GM18507 (cell line): ENCODE measurements at regions not wholly inside any gene's neighbourhood (a gene's known extent, or its start where the extent isn't known, plus 50 kb on each side); places are given as distances from the start of the nearest gene placed in this dataset.

Source experiments
- DNase-seq: peaks from one replicate; pipeline ENCODE4 v3.0.0; 2011; ENCODE audit warnings: low read depth; ENCODE audit not compliant: insufficient read length; ENCODE audit errors: extremely low spot score
- FAIRE-seq: peaks from 2 replicates; lab custom pipeline; 2011; peaks lifted over from hg19 to GRCh38; lab: Jason Lieb, UNC

DNA sequence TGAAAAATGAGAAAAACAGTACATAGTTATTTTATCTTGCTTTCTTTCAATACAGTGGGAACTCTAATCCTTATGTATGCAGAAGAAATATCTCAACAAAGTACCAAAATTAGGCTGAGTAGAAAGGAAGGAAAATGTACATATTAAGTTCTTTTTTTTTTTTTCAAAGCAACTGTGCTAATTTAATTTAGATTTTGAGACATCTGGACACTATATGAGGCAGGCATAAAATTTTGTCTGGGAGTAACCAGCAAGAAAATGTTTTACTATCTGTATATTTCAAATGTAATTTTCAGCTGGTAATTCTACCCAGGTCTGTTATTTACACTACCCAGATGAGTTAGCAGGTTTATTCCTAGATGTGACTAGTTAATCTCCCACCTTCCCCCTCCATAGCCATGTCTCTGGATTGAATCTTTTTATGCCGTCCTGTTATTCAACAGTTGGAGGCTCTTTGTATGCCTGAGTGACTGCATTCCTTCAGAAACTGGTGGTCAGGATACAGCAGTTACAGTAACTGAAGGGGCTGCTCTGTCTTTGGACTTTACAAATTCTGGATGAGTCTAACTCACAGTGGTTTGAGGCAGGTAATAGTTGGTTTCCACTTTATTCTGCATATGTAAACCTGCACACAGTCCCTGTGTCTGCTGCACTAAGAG is 633.6 kb downstream of the PCDH18 start:
- no peak for DNase-seq

DNA sequence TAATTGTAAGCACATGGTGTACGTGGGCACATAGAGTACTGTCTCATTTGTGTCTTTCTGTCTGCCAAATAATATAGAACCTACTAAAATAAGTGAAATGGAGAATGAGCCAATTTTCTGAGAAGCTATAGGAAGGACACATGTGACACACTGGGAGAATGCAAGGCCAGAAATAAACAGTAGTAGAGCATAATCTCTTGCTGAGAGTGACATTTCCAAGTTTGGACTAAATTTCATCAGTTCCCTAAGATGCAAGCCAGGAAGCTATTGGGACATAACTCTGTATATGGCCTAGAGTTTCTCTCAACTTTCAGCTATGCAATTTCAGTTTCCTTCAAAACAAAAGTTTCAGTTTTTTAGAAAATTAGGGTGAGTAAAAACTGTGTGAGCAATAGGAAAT is 638.7 kb downstream of the PCDH18 start:
- FAIRE-seq: no peak
- DNase-seq: no peak

More for the DNA sequence above, 633.6 kb downstream of the PCDH18 start:
- no peak for FAIRE-seq

DNA sequence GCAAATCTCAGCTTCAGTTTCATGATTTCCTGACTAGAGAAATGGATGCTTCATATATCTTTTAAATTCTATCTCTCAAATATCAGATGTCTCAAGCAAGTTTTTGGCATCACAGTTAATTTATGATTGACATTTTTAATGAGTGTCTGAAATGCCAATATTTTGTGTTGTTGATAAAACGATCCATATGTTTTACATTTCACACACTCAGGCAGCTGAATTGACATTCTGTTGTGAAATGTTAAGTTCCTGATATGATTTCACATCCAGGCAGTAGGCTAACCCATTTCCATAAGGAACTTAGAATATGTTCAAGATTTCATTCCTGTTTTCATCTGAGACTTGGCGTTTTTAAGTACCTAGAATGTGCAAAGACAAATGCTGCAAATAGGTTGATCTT is 650.6 kb downstream of the PCDH18 start:
- no peak for DNase-seq
- no peak for FAIRE-seq

DNA sequence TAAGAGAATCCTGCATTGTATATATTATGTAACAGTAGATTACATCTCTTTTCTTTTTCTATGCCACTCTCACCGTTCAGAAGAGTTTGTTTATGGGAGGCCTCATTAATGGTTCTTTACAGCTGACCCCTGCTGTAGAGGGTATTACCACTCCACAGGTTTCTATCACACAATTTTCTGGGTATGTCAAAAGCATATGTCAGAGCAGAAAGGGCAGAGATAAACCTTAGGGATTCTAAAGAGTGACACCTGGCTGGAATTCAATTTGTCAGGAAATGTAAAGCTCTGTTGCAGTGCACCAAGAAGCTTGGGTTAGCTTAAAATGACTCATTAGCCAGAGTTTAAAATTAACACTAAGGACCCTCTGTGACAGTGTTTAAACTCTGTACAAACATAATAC is 658.7 kb downstream of the PCDH18 start:
- FAIRE-seq (no peak), DNase-seq (no peak)

DNA sequence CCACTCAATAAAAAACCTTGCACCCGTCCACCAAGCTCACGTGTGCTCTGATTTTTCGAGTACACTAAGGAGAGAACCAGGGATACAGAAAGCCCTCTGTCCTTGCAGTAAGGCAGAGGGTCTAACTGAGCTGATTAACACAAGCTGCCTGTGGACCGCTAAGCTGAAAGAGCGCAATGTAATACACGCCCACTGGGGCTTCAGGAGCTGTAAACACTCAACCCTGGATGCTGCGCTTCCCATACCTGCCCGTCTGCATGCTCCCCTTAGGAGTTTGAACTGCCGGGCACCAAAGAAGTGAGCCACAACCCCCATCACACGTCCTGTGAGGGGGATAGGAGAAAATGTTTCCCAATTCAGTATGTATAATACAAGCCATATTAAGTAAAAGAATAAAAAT is 664.8 kb downstream of the PCDH18 start:
- no peak for FAIRE-seq
- DNase-seq: no peak

DNA sequence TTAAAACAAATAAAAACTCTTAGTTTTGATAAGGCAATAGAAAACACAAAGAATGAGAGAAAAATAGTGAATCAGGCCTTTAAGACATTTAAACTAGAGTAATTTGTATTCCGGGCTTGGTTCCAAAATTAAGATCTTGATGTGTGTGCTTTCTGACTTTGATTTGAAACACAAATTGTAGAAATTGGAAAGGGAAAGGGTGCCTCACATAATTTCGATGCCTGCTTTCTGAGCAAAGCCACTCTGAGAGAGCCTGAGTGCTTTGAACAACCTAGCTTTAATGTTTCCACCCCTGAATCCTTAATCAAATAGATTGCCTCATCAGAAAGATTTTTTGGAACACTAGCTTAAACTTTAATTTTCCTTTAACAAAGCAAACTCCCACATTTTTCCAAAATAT is 666.8 kb downstream of the PCDH18 start:
- FAIRE-seq (no peak), DNase-seq (no peak)

DNA sequence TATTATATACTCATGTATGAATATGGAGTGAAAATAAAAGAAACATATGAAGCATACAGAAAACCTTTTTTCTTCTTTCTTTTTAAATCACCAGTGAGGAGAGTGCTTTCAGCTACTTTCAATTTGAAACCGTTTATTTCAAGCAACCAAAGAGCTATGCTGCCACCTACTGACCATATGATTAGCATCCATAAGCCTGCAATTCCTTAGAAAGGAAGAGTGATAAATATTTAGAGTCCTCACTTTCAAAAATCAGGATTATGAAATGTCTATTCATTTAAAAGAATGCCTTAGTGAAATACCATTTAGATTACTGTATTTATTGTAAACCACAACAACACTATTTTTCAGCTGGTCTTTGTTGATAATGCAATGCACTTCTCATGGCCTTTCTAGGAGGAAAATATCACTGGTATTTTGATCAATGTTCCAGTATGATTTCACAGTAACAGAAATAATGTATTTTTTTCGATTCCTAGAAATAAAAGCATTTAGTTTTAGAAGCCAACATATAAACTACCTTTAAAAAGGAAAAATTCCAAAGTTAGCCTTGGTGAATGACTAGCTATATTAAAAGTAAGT is 667.6 kb downstream of the PCDH18 start:
- FAIRE-seq (peak; percentile 72), DNase-seq (no peak)

DNA sequence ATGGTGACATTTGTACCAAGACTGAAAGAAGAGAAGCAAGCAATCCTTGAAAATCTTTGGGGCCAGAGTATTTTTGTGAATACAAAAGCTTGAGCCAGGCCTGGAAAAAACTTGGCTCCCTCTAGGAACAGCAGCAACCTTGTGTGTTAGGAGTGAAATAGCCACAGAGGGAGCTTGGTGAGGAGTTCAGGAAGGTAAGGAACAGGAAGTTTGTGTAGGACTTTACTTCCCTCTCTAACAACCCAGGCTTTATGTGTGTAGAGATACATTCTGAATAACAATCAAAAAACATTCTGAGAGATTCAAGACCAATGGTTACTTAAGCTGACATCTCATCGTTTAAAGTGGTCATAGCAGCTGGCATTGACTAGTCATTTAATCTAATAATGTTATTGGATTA is 668.5 kb downstream of the PCDH18 start:
- DNase-seq (no peak), FAIRE-seq (no peak)

DNA sequence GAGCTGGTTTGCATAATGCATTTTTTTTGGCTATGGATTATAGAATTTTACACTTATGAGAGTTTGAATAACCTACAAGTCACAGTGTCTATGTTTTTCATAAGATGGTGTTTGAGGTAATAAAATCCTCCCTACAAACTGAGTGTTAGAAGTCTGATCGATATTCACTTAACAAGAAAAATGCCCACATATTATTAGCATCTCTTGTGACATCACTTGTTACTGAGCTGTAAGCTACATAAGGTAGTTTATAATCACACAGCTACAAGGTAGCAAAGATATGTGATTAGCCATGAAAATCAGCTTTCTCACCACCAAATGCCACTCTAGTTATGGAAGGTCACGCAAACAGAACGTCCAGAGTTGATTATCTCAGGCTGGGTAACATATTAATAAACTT is 669.6 kb downstream of the PCDH18 start:
- FAIRE-seq (no peak), DNase-seq (no peak)

DNA sequence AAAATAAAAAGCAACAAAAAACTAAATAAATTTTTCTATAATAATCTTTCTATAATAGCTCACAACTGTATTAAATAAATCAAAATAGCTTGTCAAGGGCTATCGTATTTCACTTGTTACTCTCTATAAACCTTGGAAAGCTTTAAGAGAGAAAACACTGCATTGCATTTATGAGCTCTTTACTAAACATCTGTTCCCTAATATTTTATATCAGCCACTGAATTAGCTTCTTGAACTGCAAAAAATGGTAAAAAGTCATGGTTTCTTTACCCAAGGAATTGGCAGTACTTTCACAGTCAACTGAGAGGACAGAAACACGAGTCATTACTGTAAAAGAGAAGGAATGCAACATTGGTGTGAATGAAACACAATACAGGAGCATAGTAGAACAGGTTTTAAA is 671.2 kb downstream of the PCDH18 start:
- FAIRE-seq: no peak
- no peak for DNase-seq

DNA sequence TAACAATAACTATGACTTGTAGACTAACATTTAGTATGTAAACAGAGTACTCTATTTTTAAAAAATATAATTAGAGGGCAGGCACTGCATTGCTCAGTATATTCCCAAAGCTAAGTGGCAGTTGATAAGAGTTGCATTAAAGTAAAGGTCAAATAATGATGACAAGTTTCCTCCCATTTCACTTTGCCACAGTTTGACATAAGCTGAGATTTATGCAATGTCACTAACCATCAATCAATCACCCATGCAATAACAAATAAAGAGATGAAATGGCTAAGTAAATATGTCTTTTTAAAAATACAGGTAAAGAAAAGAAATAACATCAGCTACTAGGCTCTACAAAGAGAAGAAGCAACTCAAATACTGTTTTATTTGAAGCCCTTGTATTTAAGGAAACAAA is 673.4 kb downstream of the PCDH18 start:
- no peak for FAIRE-seq

DNA sequence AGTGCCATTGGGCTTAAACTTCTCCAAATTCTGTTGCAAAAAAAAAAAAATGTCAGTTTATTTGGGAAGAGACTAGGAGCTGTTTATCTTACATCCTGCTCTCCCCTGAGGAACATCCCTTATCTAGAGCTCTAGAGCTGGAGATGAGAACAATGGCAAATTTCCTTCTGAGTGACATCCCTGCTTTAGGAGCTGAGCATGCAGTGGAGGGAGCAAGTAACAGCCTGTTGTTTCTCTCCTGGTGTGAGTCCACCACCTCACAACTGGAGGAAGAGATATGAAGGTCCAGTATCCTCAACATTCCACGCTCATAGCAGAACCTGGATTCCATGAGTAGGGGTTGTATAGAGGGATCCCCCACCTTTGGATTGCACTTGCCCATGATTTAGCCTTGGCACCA is 676.4 kb downstream of the PCDH18 start:
- DNase-seq (no peak), FAIRE-seq (no peak)

More for the DNA sequence above, 673.4 kb downstream of the PCDH18 start:
- no peak for DNase-seq

DNA sequence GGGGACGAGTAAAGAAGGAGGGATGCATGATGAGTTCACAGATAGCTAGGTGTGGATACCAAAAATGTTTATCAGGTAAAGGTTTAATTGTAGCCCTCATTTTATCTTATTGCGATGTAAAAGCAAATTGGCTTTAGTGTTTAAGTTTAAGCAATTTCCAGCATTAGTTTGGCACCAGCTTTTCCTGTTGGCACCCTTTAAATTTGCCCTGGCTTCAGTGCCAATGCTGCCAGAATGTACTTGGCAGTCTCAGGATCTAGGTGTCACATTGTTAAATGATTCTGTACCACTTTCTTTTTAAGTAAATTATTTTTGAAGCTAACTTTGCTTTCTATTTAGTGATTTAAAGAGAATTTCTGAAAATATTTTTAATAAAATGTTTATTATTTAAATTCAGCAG is 681.8 kb downstream of the PCDH18 start:
- FAIRE-seq: no peak
- DNase-seq: no peak

DNA sequence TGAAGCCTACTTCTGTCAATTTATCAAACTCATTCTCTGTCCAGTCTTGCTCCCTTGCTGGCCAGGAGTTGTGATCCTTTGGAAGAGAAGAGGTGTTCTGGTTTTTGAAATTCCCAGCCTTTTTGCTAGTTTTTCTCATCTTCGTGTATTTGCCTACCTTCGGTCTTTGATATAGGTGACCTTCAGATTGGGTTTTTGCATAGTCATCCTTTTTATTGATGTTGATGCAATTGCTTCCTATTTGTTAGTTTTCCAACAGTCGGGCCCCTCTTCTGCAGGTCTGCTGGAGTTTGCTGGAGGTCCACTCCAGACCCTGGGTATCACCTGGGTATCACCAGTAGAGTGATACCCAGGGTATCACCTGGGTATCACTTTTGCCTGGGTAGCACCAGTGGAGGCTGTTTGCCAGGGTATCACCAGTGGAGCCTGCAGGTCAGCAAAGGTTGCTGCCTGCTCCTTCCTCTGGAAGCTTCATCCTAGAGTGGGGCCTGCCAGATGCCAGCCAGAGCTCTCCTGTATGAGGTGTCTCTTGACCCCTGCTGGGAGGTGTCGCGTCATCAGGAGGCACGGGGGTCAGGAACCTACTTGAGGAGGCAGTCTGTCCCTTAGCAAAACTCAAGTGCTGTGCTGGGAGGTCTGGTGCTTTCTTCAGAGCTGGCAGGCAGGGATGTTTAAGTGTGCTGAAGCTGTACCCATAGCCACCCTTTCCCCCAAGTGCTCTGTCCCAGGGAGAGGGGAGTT is 684.2 kb downstream of the PCDH18 start:
- DNase-seq: no peak
- FAIRE-seq: no peak

DNA sequence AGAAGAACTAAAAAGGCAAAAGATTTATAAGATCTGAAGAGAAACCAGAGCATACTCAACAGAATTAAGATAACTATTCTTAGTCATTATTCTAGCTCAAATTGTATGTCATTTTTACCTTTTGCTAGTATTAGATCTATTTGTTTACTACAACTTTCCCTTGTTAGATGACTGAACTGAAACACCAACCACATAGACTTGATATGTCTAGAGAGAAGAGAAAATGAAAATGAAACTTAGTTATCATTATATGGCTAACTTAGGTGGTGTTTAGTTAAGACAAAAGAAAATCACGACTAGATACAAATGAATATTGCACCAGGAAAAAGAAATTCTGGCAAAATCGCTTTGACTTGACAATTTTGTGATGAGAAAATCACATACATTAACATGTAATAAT is 690.8 kb downstream of the PCDH18 start:
- no peak for FAIRE-seq

DNA sequence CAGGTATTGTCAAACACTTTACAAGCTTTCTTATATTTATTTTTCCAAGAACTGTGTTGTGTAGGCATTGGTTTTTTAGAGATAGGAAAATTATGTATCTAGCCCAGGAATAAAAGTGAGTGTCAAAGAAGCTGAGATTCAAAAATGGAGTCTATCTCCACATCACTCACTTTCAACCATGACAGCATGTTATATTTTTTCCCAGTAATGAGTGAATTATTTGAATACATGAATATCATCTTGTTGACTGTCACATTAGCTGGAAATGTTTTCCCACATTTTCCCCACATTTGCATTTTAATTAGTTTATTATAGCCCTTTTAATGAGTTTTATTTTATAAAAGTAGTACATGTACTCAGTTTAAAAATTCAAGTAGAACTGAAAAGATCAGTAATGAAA is 693.7 kb downstream of the PCDH18 start:
- FAIRE-seq: no peak
- no peak for DNase-seq

More for the DNA sequence above, 690.8 kb downstream of the PCDH18 start:
- DNase-seq: no peak

DNA sequence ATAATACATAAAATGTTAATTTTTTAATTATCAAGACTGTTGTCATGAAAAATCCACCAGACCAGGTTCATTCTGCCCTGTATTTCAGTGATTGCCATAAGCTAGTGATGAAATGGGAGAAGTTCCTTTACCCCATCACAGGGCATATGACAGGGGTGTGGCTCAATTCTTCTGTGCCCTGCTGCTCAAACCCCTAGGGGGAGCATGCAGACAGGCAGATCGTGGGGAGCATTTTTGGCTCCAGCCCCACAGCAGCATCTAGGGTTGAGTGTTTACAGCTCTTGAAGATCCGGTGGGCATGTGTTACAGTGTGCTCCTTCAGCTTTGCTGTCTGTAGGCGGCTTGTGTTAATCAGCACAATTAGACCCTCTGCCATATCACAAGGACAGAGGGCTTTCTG is 700.7 kb downstream of the PCDH18 start:
- FAIRE-seq: no peak

DNA sequence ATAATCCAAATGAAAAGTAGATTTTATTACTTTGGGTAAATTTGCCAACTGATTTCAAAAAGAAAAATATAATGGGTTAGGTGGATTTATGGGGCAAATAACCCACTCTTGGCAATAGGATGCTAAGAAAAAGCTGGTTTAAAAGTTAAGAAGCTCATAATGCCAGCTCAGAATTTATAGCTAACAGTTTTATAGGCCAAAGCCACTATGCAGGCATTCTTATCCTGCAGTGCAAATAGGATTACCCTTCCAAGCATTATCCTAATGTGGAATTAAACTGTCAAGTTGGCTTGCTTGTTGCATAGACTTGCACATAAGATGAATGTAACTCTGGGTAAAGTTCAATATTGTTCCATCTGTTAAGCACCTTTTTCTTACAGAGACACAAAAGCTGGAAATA is 703.0 kb downstream of the PCDH18 start:
- FAIRE-seq: no peak
- DNase-seq: no peak

More for the DNA sequence above, 700.7 kb downstream of the PCDH18 start:
- no peak for DNase-seq

DNA sequence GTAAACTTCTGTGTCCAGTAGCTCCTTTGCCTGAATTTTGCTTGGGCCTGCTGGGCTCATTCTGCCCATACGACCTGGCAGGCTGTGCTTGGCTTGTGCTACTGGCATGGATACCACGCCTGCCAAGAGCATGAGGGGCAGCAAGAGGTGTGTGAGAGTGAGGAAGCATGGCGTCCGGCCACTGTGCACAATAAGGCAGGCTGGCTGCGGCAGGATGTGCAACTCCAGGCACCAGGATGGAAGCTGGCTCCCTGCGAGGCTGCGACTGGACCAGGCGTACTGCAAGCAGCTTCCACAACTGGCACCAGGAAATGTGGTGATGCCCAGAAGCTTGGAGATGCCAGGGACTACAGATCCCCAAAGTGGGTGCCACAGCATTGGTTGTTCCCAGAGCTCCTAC is 709.3 kb downstream of the PCDH18 start:
- DNase-seq (no peak), FAIRE-seq (no peak)

DNA sequence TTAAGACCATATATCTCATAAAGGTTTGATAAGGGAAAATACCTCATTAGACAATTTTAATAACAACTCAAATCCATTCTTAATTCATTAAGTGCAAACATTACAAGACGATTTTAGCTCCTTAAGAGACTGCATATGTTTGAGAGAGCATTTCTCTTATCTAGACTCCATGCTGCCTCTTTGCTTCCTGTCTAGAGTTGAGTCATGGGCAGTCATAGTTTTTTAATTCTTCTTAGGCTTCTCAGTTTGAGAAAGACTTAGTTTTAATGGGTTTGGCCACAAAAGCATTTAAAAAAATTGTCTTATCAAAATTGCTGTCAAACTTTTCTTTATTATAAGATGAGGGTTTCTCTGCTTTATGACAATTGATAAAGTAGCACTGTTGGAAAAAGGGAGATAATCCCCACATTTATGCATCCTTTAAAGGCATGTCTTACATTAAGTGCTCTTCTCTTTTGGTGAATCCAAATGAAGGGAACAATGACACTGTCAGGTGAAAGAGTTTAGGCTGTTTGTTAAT is 713.4 kb downstream of the PCDH18 start:
- FAIRE-seq: no peak
- DNase-seq: no peak
